ENCODE measurements at regions not wholly inside any gene's neighbourhood (a gene's known extent, or its start where the extent isn't known, plus 50 kb on each side); places are given as distances from the start of the nearest gene placed in this dataset.

GRCh38 chr17:79183293-79184158, 108.9 kb downstream of the ENGASE start:
- DNase-seq, result no peak

DNA sequence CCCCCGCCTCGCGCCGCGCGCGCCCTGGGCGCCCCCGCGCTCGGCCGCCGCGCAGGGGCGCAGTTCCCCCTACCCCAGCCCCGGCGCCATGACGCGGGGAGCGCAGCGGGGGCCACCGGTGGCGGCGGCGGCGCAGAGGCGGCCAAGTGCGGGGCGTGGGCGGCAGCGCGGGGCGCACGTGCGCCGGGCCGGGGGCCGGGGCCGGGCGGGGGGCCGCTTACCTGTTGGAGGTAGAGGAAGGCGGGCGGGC, 108.3 kb downstream of the ENGASE start:
- DNase-seq, result no peak

GRCh38 chr17:79182176-79183042, 107.8 kb downstream of the ENGASE start:
- DNase-seq, result no peak

DNA sequence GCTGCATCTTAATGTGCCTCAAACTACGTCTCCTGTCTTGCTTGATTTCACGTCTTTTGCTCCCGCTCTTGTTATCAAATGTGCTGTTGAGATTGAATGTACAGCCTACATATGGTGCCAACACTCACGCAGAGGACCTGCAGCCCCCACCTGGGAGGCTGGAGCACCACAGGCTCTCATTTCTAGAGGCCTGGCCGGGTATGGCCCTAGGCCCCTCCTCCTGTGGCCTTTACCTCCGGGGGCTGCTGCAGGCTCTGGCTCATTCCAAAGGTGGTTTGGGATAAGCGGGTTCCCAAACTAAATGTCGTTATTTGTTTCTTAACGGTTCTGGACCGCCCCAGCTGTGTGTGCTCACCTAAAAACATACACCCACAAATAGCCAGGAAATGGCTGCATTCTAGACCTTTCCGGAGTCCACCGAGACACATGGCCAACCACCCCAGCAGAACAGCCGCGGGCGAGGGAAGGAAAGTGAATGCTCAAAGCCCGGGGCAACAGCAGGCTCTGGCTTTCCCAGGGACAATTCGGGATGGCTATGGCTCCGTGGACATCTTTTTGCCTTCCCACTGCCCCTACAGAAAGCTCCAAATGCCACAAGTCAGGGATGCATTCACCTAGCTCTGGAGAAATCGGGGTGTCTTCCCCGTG, 105.9 kb downstream of the ENGASE start:
- no peak for DNase-seq

GRCh38 chr17:79179334-79179733, 104.7 kb downstream of the ENGASE start:
- DNase-seq, result no peak

GRCh38 chr17:79177877-79178276, 103.3 kb downstream of the ENGASE start:
- no peak for DNase-seq

GRCh38 chr17:79176792-79177601, 102.4 kb downstream of the ENGASE start:
- DNase-seq, result no peak

GRCh38 chr17:79174905-79175856, 100.6 kb downstream of the ENGASE start:
- DNase-seq, result no peak

DNA sequence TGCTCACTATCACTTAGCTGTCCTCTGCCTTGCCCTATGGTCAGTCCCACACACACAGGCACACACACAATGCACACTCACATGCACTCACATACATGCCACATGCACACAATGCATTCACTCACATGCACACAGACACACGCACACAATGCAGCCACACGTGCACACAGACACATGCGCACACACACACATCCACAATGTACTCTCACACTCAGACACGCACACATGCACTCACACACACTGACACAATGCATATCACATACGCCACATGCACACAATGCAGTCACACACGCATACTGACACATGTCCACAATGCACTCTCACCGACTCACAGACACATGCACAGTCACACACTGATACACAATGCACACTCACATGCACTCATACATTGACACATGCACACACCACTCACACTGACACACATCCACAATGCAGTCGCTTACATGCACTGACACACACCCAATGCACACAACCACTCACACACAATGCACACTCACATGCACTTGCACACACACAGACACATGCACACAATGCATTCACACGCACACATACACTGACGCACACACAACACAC, 99.7 kb downstream of the ENGASE start:
- no peak for DNase-seq

DNA sequence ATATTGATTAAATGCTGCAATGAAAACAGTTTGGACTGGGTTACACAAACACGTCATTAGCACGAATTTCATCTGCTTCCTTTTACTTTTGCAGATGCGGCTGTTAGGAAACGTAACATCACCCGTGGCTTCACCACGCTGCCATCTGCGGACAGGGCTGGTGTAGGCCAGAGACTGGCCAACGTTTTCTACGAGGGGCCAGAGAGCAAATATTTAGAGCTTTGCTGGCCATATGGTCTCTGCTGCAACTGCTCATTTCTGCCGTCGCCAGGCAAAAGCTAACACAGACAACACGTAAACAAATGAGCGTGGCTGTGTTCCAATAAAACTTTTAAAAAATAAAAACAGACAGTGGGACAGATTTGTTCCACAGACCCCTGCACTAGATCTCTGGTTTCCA, 96.6 kb downstream of the ENGASE start:
- no peak for DNase-seq

- DNase-seq, result no peak
These were observed 95.2 kb downstream of the ENGASE start for GRCh38 chr17:79169861-79170260.

DNA sequence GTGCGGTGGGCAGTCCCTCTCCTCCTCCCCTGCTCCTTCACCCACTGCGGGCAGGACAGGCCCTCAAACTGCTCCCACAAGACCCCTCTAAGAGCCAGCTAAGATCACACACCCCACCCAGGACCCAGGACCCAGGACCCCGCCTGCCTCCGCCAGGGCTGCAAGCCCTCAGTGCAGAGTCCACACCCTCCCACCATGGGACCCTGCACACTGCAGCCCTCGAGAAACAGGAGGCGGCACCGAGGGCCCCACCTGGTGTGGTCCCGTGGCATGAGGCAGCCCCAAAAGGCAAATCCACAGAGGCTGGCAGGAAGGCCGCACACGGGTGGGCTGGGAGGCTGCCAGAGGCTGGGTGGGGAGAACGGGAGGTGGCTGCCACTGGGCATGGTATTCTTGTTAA, 94.7 kb downstream of the ENGASE start:
- DNase-seq, result no peak

GRCh38 chr17:79168486-79169055, 93.9 kb downstream of the ENGASE start:
- DNase-seq, result no peak

DNA sequence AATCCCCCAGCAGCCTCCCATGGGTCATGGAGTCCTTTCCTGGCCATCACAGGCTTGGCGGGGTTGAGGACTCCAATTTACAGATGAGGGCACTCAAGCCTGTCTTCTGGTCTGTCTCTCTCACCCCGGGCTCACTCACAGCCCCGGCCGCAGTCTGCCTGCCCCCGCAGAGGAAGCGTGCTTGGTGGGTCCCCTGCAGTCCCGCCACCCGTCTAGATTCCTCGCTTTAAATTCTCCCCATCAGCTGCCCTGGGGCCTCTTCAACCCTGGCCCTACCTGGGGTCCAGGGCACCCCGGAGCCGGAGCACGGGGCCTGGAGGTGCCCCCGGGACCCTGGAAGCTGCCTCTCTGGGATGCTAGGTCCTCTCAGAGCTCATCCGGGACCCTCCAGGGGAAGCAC, 92.9 kb downstream of the ENGASE start:
- no peak for DNase-seq

DNA sequence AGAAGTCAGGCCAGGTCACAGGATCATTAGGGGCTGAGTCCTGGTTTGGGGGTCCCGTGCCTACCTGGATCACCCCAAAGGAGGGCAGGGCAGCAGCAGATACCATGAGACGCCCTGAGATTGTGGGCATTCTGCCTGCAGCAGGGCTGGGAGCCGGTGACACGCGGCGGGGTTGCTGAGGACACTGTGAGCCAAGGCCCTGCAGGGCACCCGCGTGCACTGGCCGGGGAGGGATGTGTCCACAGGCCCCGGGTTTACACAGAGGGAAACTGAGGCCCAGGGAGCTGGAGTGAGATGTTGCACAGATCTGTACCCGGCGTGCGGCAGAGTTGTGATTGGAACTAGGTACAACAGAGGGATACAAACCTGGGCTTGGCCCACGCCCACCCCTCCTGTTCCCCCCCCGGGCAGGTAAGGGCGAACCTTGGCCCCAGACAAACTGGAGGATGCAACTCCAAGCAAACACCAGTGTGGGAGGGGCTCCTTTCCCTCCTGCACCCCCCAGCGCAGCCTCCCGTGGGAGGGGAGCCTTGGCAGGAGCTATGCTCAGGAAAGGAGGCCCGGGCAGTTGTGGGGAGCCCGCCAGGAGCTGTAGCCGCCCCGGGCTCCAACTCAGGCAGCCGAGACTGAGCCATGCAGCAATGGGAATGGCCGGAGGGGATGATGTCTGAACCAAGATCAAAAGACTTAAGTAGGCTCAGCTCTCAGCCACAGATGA, 91.3 kb downstream of the ENGASE start:
- no peak for DNase-seq

GRCh38 chr17:79164913-79165695, 90.5 kb downstream of the ENGASE start:
- no peak for DNase-seq

DNA sequence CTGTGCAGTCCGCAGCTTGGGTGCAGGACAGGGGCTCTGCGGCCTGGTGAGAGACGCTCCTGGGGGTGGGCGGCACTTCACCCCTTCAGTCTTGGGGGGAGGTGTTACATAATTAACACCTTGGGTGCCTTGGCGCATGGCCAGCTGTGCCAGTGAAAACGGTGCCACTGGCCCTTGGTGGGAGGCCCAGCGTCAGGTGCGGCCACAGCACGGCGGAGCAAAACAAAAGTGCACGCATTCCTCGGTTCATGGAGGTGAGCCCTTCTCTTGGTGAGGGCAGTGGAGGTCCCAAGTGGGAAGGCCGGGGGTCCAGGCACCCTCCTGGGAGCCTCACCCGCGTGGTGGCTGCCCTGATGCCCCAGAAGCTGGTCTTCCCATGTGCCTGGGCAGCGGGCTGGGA, 89.8 kb downstream of the ENGASE start:
- no peak for DNase-seq

GRCh38 chr17:79163071-79163470, 88.4 kb downstream of the ENGASE start:
- no peak for DNase-seq
